Astrocyte of the cerebellum (primary cell): ENCODE measurements at regions not wholly inside any gene's neighbourhood (a gene's known extent, or its start where the extent isn't known, plus 50 kb on each side); places are given as distances from the start of the nearest gene placed in this dataset.

Experiments used
- DNase-seq: peaks from one replicate; pipeline ENCODE4 v3.0.0-alpha.2; 2011; ENCODE audit warnings: low read depth
- H3K4me3 ChIP-seq: 2 replicates; pipeline ENCODE4 v1.5.1; 2011; ENCODE audit warnings: mild to moderate bottlenecking, low read depth, low read length, moderate library complexity
- in situ Hi-C: cut with HindIII; loops from 2 replicates; pipeline ENCODE4 v1.10.0; 2017; ENCODE audit warnings: low sequenced_read_pairs
- TF ChIP-seq, protein P1 (sequence below): IDR thresholded peaks from 2 replicates; pipeline ENCODE4 v1.5.1; 2012; ENCODE audit warnings: low read length, low read depth, moderate library complexity, mild to moderate bottlenecking; ENCODE audit errors: missing control alignments

DNA sequence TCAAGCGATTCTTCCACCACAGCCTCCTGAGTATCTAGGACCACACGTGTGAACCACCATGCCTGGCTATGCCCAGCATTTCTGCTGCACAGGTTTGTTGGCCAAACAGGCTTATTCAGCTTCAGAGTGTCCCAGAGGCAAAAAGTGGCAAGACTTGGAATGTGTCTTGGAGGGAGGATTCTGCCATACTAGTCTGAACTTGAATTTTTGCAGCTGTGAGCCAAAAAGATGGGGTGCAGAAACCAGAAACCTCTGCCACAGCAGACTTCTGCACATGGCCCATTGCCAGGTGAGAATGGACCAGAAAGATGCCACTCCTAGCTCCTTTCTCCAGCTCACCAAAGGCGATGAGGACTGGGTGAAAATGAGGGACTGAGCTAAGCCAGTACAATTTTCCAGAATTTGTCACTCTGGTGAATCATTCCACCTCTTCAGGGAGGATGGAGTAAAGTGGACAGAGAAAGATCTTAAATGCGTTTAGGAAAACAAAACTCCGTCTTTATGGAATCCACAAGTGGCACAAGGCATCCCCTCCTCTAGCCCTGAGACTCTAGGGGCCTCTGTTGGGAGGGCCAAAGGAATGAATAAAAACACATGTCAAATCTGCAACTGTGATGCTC, 369.1 kb upstream of the CLNK start:
- DNase-seq, result no peak
- no peak overlapping the region for H3K4me3 ChIP-seq
- in situ Hi-C loops, result no loop called here
- TF ChIP-seq, protein P1, sequence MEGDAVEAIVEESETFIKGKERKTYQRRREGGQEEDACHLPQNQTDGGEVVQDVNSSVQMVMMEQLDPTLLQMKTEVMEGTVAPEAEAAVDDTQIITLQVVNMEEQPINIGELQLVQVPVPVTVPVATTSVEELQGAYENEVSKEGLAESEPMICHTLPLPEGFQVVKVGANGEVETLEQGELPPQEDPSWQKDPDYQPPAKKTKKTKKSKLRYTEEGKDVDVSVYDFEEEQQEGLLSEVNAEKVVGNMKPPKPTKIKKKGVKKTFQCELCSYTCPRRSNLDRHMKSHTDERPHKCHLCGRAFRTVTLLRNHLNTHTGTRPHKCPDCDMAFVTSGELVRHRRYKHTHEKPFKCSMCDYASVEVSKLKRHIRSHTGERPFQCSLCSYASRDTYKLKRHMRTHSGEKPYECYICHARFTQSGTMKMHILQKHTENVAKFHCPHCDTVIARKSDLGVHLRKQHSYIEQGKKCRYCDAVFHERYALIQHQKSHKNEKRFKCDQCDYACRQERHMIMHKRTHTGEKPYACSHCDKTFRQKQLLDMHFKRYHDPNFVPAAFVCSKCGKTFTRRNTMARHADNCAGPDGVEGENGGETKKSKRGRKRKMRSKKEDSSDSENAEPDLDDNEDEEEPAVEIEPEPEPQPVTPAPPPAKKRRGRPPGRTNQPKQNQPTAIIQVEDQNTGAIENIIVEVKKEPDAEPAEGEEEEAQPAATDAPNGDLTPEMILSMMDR, result no peak

DNA sequence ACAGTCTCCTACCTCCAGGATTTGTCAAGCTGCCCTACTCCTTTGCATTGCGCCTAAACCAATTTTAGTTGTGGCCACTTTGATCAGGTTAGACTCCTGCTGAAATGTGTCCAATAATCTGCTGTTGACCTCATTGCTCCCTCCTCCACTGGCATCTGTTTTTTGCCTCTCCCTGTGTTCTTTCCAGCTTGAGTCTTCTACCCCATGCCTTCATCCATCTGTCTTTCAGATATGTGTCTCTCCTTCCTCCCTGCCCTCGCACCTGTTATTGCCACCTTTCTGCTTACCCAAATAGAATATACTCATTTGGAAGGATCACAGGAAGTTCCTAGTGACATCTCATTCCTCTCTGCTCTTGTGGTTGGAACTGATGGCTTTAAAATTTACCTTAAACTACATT, 366.6 kb upstream of the CLNK start:
- DNase-seq, result no peak
- in situ Hi-C loops, result no loop called here
- no peak overlapping the region for H3K4me3 ChIP-seq
- TF ChIP-seq, protein P1, result no peak

DNA sequence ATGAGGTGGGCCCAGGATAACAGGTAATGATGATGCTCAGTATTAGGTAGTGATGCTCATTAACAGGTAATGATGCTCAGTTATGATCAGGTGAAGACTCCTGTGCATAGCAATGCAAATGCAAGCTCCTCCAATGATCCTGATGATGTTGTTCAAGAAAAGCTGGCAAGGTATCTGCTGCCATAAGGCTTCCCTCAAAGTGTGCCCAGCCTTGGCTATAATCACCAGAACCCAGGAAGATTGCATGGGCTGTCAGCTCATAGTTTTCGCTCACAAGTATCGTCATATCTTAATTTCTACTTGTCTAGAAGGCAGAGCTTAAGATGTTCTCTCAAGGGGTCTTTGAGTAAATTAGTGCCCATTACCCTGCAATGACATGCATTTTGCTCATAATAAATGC, 366.2 kb upstream of the CLNK start:
- in situ Hi-C loops, result no loop called here
- TF ChIP-seq, protein P1, result no peak
- DNase-seq, result no peak
- H3K4me3 ChIP-seq, result no peak overlapping the region

DNA sequence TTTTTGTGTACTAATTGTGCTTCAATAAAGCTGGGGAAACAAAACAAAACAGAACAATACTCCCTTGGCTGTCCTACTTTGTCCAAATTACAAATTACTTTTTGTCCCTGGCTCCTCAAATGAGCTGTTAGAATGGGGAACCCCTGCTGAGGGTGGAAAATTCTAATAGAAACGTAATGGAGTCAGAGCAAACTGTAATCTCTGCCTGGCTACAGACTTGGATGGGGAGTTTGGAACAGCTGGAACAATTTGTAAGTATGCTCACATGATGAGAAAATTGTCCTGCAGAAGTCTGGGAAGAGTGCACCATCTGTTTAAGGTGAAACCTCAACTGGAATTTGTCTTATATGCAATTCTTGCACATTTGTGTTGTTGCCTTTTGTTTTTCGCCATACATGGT, 364.4 kb upstream of the CLNK start:
- DNase-seq, result no peak
- TF ChIP-seq, protein P1, result no peak
- in situ Hi-C loops, result no loop called here
- H3K4me3 ChIP-seq, result no peak overlapping the region

DNA sequence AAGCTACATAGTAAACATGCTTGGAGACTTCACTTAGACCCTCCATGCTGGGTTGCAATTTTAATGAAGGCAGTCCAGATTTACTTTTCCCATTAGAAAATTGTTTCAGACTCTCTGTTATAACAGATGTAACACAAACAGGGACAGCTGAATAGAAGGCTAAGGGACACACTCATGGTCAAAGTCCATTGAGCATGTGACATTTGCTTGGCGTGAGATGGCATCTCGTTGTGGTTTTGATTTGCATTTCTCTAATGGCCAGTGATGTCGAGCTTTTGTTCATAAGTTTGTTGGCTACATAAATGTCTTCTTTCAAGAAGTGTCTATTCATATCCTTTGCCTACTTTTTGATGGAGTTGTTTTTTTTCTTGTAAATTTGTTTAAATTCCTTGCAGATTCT, 358.2 kb upstream of the CLNK start:
- H3K4me3 ChIP-seq, result no peak overlapping the region
- TF ChIP-seq, protein P1, result no peak
- no peak for DNase-seq
- in situ Hi-C loops, result no loop called here

DNA sequence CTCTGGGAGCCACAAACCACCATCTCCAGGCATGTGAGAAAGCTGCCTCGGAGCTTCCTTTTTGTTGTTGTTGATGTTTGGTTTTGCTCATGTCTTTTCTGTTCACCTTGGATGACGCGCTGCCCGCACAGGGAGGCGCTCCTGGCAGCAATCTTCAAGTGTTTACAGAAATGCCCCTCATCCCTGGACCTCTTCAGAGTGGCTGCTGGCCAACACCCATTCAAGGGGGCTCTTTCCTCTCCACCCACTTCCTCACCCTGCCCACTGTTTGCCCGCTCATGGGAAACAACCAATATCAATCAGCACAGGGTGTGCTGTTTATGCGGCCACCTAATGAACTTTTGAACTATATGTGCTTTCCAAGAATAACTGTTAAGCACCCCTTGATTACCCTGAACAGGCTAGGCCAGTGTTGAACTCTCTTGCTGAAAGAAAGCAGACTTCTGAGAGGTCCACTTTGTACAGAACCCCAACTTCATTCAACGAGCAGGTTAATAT, 355.1 kb upstream of the CLNK start:
- in situ Hi-C loops, result no loop called here
- TF ChIP-seq, protein P1, result no peak
- DNase-seq, result no peak
- no peak overlapping the region for H3K4me3 ChIP-seq
